ENCODE measurements at regions not wholly inside any gene's neighbourhood (a gene's known extent, or its start where the extent isn't known, plus 50 kb on each side); places are given as distances from the start of the nearest gene placed in this dataset.

DNA sequence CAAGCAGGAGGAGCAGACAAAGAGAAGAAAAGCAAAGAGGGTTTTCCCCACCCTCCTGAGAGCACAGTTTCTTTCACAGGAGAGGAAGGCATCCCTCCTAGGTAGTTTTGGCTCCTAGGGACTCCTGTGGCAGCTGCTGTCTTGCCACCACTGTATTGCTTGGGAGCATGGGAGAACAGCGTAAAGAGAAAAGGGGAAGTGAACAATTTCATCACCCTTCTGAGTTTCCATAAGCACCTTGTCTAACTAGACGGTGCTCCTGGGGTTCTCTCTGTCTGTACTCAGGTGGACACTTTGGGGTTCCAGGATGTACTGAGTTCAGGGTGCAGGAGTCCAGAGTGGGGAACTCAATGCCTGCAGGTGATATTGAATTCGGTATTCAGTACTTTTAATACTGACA lies 1430.5 kb downstream of the TBC1D22A start:
- Histone ChIP-seq H2AFZ (no peak overlapping the region), H3K27me3 (ENCODE audit: insufficient read depth) (no peaks in the 10 kb centered on the region), H3K4me3 (no peak overlapping the region), H3K79me2 (replicated peaks; ENCODE audit: insufficient read depth) (no peaks in the 10 kb centered on the region), H3K4me2 (no peak overlapping the region), H4K20me1 (replicated peaks; ENCODE audit: insufficient read depth) (no peaks in the 10 kb centered on the region), H3K9me2 (ENCODE audit: insufficient read depth) (no peaks in the 10 kb centered on the region), H3K36me3 (ENCODE audit: insufficient read depth) (no peaks in the 10 kb centered on the region), H3F3A (replicated peaks; ENCODE audit: low read depth) (no peaks in the 10 kb centered on the region), H3K4me1 (ENCODE audit: insufficient read depth) (no peaks in the 10 kb centered on the region), H3K27ac (ENCODE audit: low read depth) (no peak overlapping the region)
- H3K4me3 Mint-ChIP-seq = no peak overlapping the region
- no peak for TF ChIP-seq ZNF331 (CRISPR knock-in tag; IDR thresholded peaks at IDR 0.05; ENCODE audit: low read depth)
- no peak for TF ChIP-seq NANOG (IDR thresholded peaks at IDR 0.05; ENCODE audit: borderline replicate concordance)
- TF ChIP-seq, protein P1, sequence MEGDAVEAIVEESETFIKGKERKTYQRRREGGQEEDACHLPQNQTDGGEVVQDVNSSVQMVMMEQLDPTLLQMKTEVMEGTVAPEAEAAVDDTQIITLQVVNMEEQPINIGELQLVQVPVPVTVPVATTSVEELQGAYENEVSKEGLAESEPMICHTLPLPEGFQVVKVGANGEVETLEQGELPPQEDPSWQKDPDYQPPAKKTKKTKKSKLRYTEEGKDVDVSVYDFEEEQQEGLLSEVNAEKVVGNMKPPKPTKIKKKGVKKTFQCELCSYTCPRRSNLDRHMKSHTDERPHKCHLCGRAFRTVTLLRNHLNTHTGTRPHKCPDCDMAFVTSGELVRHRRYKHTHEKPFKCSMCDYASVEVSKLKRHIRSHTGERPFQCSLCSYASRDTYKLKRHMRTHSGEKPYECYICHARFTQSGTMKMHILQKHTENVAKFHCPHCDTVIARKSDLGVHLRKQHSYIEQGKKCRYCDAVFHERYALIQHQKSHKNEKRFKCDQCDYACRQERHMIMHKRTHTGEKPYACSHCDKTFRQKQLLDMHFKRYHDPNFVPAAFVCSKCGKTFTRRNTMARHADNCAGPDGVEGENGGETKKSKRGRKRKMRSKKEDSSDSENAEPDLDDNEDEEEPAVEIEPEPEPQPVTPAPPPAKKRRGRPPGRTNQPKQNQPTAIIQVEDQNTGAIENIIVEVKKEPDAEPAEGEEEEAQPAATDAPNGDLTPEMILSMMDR (conservative IDR thresholded peaks at IDR 0.05; ENCODE audit: low read depth in 2 of 2) = no peak
- TF ChIP-seq STAT1 (IDR thresholded peaks at IDR 0.05; ENCODE audit: unreplicated experiment) = no peak
- TF ChIP-seq, protein P2, sequence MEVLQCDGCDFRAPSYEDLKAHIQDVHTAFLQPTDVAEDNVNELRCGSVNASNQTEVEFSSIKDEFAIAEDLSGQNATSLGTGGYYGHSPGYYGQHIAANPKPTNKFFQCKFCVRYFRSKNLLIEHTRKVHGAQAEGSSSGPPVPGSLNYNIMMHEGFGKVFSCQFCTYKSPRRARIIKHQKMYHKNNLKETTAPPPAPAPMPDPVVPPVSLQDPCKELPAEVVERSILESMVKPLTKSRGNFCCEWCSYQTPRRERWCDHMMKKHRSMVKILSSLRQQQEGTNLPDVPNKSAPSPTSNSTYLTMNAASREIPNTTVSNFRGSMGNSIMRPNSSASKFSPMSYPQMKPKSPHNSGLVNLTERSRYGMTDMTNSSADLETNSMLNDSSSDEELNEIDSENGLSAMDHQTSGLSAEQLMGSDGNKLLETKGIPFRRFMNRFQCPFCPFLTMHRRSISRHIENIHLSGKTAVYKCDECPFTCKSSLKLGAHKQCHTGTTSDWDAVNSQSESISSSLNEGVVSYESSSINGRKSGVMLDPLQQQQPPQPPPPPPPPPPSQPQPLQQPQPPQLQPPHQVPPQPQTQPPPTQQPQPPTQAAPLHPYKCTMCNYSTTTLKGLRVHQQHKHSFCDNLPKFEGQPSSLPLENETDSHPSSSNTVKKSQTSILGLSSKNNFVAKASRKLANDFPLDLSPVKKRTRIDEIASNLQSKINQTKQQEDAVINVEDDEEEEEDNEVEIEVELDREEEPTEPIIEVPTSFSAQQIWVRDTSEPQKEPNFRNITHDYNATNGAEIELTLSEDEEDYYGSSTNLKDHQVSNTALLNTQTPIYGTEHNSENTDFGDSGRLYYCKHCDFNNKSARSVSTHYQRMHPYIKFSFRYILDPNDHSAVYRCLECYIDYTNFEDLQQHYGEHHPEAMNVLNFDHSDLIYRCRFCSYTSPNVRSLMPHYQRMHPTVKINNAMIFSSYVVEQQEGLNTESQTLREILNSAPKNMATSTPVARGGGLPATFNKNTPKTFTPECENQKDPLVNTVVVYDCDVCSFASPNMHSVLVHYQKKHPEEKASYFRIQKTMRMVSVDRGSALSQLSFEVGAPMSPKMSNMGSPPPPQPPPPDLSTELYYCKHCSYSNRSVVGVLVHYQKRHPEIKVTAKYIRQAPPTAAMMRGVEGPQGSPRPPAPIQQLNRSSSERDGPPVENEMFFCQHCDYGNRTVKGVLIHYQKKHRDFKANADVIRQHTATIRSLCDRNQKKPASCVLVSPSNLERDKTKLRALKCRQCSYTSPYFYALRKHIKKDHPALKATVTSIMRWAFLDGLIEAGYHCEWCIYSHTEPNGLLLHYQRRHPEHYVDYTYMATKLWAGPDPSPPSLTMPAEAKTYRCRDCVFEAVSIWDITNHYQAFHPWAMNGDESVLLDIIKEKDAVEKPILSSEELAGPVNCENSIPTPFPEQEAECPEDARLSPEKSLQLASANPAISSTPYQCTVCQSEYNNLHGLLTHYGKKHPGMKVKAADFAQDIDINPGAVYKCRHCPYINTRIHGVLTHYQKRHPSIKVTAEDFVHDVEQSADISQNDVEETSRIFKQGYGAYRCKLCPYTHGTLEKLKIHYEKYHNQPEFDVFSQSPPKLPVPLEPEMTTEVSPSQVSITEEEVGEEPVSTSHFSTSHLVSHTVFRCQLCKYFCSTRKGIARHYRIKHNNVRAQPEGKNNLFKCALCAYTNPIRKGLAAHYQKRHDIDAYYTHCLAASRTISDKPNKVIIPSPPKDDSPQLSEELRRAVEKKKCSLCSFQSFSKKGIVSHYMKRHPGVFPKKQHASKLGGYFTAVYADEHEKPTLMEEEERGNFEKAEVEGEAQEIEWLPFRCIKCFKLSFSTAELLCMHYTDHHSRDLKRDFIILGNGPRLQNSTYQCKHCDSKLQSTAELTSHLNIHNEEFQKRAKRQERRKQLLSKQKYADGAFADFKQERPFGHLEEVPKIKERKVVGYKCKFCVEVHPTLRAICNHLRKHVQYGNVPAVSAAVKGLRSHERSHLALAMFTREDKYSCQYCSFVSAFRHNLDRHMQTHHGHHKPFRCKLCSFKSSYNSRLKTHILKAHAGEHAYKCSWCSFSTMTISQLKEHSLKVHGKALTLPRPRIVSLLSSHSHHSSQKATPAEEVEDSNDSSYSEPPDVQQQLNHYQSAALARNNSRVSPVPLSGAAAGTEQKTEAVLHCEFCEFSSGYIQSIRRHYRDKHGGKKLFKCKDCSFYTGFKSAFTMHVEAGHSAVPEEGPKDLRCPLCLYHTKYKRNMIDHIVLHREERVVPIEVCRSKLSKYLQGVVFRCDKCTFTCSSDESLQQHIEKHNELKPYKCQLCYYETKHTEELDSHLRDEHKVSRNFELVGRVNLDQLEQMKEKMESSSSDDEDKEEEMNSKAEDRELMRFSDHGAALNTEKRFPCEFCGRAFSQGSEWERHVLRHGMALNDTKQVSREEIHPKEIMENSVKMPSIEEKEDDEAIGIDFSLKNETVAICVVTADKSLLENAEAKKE (CRISPR knock-in tag; IDR thresholded peaks at IDR 0.05) = no peak
- TF ChIP-seq ETS1 (IDR thresholded peaks at IDR 0.05) = no peak
- no peak for TF ChIP-seq REST (IDR thresholded peaks at IDR 0.05; ENCODE audit: unreplicated experiment)
- TF ChIP-seq POLR2AphosphoS5 (IDR thresholded peaks at IDR 0.05; ENCODE audit: low read depth) = no peak
- TF ChIP-seq ZNF114 (CRISPR knock-in tag; IDR thresholded peaks at IDR 0.05) = no peak
- no peak for TF ChIP-seq JUNB (IDR thresholded peaks at IDR 0.05; ENCODE audit: unreplicated experiment)
- TF ChIP-seq CREB1 (CRISPR knock-in tag; IDR thresholded peaks at IDR 0.05; ENCODE audit: low read depth) = no peak
- TF ChIP-seq EZH2 (IDR thresholded peaks at IDR 0.05; ENCODE audit: low read depth, unreplicated experiment) = no peak
- TF ChIP-seq EZH2phosphoT487 (IDR thresholded peaks at IDR 0.05; ENCODE audit: unreplicated experiment) = no peak
- H3K36me3 Mint-ChIP-seq (ENCODE audit: low read depth) = peaks cover 12% of the 10 kb centered on the region; the same call in 2 of the 3 replicates
- peaks cover 4% of the 10 kb centered on the region for H3K27me3 Mint-ChIP-seq (ENCODE audit: insufficient read depth, low read depth, poor library complexity)
- H3K27ac Mint-ChIP-seq = no peak overlapping the region
- peaks cover 25% of the 10 kb centered on the region for H3K9me3 Mint-ChIP-seq
- no peak for DNase-seq (ENCODE audit: low spot score)
- H3K4me1 Mint-ChIP-seq = peaks cover 5% of the 10 kb centered on the region; the same call in 2 of the 3 replicates
- ATAC-seq = no peak

Measured in GM23338 (cell line).